HG02973 (cell line): ENCODE measurements at regions not wholly inside any gene's neighbourhood (a gene's known extent, or its start where the extent isn't known, plus 50 kb on each side); places are given as distances from the start of the nearest gene placed in this dataset.
A peak's percentile ranks its signal among the peaks of the same experiment; 100 is the strongest.
"Not testable (repeated sequence)": the region's sequence is repeated elsewhere in the genome, so short reads cannot be mapped to it uniquely, and the experiment has no call there.

Source experiments
- ATAC-seq: cut with Tn5 transposase; IDR thresholded peaks from one replicate; pipeline ENCODE4 v1.9.1; 2021; ENCODE audit warnings: moderate library complexity; ENCODE audit not compliant: unreplicated experiment

- not testable (repeated sequence) for ATAC-seq
Measured at GRCh38 chr10:108315636-108316035, 1151.1 kb upstream of the SORCS1 start.

GRCh38 chr10:108307925-108308312 is 1143.4 kb upstream of the SORCS1 start:
- ATAC-seq = no peak

GRCh38 chr10:108307250-108307924 is 1142.9 kb upstream of the SORCS1 start:
- ATAC-seq = no peak

DNA sequence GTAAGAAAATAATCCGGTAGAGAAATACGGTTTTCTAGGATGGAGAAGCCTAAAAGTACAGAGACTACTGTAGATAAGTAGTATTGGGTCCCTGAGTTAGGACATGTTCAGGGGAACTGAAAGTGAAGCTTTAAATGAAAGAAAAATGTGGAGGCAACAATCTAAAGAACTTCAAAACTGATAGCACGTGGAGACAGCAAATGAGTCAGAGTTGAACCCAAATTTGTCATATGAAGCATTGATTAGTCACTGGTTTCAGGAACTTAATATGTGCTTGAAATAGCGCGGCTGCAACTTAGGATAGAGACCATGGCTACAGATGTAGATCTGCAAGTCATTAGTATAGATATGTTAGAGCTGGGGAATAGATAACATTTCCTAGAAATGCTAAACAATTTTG is 1138.6 kb upstream of the SORCS1 start:
- no peak for ATAC-seq

- no peak for ATAC-seq
Measured at GRCh38 chr10:108301002-108301401, 1136.5 kb upstream of the SORCS1 start.

DNA sequence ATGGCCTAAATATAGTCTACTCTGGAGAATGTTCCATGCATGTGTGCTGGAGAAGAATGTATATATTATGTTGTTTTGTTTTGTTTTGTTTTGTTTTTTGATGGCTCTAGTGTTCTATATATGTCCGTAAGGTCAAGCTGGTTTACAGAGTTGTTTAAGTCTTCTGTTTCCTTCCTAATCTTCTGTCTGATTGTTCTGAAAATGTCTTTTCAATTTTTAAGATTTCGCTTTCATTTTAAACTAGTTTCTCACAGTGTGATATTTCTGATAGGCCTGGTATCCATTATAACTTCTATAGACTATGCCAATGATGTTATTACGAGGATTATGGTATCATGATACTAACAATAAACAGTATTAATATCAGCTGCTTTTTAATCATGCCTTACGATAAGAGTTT is 1126.3 kb upstream of the SORCS1 start:
- no peak for ATAC-seq

- ATAC-seq = no peak
Measured at GRCh38 chr10:108275895-108276685, 1111.6 kb upstream of the SORCS1 start.

DNA sequence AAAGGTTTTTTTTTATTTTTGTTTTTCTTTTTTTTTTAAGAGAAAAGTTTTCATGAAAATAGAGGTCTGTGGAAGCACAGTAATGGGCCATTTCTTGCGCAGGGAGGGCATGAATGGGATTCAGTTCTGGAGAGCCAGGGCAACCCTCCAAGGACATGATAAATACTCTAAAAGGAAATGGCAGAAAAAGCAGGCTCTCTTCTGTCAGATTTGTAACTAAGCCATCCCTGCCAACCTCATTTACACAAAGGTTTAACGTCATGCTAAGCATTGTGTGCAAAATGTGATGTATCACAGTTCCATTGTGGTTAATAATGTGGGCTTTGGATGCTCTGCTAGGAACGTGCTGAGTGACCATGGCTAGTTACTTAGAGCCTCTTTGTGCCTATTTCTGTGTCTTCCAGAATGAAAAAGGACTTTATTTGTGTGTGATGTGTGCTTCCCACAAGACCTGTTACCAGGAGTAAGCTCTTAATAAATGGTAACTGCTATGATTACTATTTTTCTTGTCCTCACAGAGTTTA is 1095.9 kb upstream of the SORCS1 start:
- ATAC-seq = no peak

DNA sequence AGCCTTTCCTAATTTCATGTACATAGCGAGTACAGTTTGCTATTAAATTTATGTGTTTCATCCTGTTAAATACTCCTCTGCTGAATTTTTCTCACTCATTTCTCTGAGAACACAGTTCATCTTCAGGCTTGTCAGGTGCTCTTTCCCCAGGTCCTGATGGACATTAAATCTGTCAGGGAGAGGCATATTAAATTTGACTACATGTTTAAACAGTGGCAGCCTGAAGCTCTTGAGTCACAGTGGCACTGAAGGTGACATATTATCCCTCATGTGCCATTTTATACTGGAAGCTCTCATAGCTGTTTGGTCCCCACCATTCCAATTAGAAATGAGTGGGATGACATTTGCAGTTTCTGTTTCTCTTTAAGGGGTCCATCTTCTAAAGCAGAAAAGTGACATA is 1089.6 kb upstream of the SORCS1 start:
- ATAC-seq = no peak

DNA sequence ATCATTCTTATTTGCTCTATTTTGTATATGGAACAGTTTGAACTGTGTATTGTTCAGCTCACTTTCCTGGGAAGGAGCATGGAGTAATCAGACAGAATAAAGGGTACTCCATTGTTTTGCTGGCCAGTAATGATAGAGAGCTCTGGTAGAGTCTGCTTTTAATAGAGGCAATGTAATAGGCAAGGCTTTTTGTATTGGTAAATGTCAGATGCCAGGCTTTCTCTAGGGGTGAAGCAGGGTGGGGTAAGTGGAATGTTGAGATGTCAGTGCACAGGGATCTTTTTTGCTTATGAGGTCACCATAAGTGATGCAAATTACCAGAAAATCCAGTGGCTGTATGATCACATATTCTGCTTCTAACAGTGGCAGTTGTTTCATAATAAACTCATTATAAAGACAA is 1088.3 kb upstream of the SORCS1 start:
- no peak for ATAC-seq

GRCh38 chr10:108250936-108251620 is 1086.6 kb upstream of the SORCS1 start:
- no peak for ATAC-seq

DNA sequence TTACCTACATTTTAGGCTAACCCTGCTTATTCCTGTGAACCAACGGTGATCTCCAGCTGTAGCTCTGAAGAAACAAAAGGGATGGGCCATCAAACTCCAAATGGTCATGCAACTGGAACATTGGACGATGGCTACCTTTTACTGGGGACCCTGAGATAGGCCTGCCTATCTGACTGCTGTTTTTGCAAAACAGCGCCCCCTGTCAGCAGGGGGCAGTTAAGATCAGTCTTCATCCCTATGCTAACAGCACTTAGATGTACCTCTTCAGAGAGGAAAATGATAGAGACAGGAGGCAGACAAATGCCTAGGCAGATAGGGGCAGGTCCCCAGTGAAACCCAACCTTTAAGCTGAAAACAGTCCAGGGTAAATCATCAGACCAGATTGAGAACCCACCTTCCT is 1085.4 kb upstream of the SORCS1 start:
- ATAC-seq = no peak

DNA sequence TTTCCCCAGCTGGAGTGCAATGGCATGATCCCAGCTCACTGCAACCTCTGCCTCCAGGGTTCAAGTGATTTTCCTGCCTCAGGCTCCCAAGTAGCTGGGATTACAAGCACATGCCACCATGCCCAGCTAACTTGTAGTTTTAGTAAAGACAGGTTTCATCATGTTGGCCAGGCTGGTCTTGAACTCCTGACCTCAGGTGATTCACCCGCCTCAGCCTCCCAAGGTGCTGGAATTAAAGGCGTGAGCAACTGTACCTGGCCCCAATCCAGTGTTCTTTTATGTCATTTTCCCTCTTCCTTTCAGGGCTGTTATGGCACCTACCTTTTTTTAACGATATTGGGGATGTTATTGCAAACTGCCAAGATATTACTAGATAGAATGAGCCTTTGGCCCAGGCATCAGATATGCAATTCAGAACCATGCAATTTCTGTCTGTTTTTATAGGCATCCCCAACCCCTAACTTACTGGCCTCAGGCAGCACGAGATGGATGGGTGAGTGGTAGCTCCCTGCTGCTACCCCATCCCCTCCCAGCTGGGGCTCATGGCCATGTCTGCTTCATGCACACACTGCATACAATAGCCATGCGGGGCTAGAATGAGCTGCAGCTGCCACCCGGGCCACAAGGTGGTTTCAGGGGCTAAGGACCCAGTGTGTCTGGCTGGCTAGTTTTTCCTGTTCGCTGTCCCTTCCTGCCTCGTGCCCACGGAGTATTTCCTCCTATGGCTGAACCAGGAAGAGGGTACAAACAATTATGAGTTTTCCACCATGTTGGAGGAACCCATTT is 1080.1 kb upstream of the SORCS1 start:
- no peak for ATAC-seq

GRCh38 chr10:108241166-108241565 is 1076.7 kb upstream of the SORCS1 start:
- ATAC-seq = no peak

- no peak for ATAC-seq
Measured at GRCh38 chr10:108238261-108238660, 1073.8 kb upstream of the SORCS1 start.

GRCh38 chr10:108230478-108231170 is 1066.1 kb upstream of the SORCS1 start:
- ATAC-seq = no peak

GRCh38 chr10:108208732-108209131 is 1044.2 kb upstream of the SORCS1 start:
- no peak for ATAC-seq

DNA sequence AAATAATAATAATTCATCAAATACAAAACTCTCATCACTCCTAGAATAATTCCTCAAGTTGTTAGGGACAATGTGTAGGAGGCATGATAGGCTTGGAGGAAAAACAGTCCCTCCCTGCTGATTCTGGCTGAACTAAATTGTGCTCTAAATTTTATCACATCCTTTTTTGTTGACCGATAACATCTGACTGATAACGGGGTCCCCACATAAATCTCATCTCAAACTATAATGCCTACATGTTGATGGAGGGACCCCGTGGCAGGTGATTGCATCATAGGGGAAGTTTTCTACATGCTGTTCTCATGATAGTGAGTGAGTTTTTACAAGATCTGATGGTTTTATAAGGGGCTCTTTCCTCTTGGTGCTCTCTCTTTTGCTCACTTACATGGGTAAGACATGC is 1043.5 kb upstream of the SORCS1 start:
- ATAC-seq = no peak

- peak; percentile 83 for ATAC-seq
Measured at GRCh38 chr10:108204528-108205305, 1040.2 kb upstream of the SORCS1 start.
